Hepatocyte (in vitro differentiated cells): ENCODE measurements at regions not wholly inside any gene's neighbourhood (a gene's known extent, or its start where the extent isn't known, plus 50 kb on each side); places are given as distances from the start of the nearest gene placed in this dataset.

Experiments used
- DNase-seq: peaks from one replicate; pipeline ENCODE4 v3.0.0-alpha.2; 2016; ENCODE audit warnings: low spot score
- H2AFZ ChIP-seq: fragments of 200-600 bp; sonication (generic); 2 replicates; pipeline ENCODE4 v1.6.0; 2016; ENCODE audit warnings: antibody characterized with exemption, mild to moderate bottlenecking
- H3K27ac ChIP-seq: fragments of 200-600 bp; sonication (generic); 2 replicates; pipeline ENCODE4 v1.5.1; 2016; ENCODE audit warnings: mild to moderate bottlenecking
- H3K27me3 ChIP-seq: fragments of 200-600 bp; sonication (generic); 2 replicates; pipeline ENCODE4 v1.6.1; 2016
- H3K36me3 ChIP-seq: fragments of 200-600 bp; sonication (generic); replicated peaks from 2 replicates; pipeline ENCODE4 v1.5.1; 2016; ENCODE audit warnings: low read depth; ENCODE audit not compliant: insufficient read depth
- H3K4me1 ChIP-seq: fragments of 200-600 bp; sonication (generic); 2 replicates; pipeline ENCODE4 v1.5.1; 2016; ENCODE audit warnings: mild to moderate bottlenecking, moderate library complexity; ENCODE audit not compliant: insufficient read depth
- H3K4me2 ChIP-seq: fragments of 200-600 bp; sonication (generic); 2 replicates; pipeline ENCODE4 v1.6.0; 2016
- H3K4me3 ChIP-seq: fragments of 200-600 bp; sonication (generic); 2 replicates; pipeline ENCODE4 v1.5.1; 2016; ENCODE audit warnings: mild to moderate bottlenecking
- H3K79me2 ChIP-seq: fragments of 200-600 bp; sonication (generic); 2 replicates; pipeline ENCODE4 v1.6.0; 2017; ENCODE audit warnings: mild to moderate bottlenecking
- H3K9me2 ChIP-seq: fragments of 200-600 bp; sonication (generic); replicated peaks from 2 replicates; pipeline ENCODE4 v1.6.0; 2017; ENCODE audit warnings: mild to moderate bottlenecking; ENCODE audit not compliant: insufficient read depth
- H3K9me3 ChIP-seq: fragments of 200-600 bp; sonication (generic); 2 replicates; pipeline ENCODE4 v1.5.1; 2016; ENCODE audit warnings: low read depth, mild to moderate bottlenecking
- H4K20me1 ChIP-seq: fragments of 200-600 bp; sonication (generic); 2 replicates; pipeline ENCODE4 v1.6.0; 2016; ENCODE audit warnings: mild to moderate bottlenecking; ENCODE audit not compliant: insufficient read depth, poor library complexity, severe bottlenecking
- EZH2 ChIP-seq: fragments of 200-600 bp; sonication (generic); IDR thresholded peaks from 2 replicates; pipeline ENCODE4 v1.6.1; 2016; ENCODE audit warnings: antibody characterized with exemption, mild to moderate bottlenecking, borderline replicate concordance
- EZH2phosphoT487 ChIP-seq: fragments of 200-600 bp; sonication (generic); IDR thresholded peaks from one replicate; pipeline ENCODE4 v1.6.1; 2018; ENCODE audit warnings: antibody characterized with exemption, mild to moderate bottlenecking, low read depth, moderate library complexity; ENCODE audit not compliant: unreplicated experiment, severe bottlenecking
- WGBS: methylation state at CpG from one replicate; pipeline ENCODE4 v1.1.6; 2016; ENCODE audit warnings: low lambda C conversion rate; ENCODE audit errors: missing lambda C conversion rate; 5-methylcytosine and 5-hydroxymethylcytosine counted together
- TF ChIP-seq, protein P1 (sequence below): fragments of 200-600 bp; sonication (generic); IDR thresholded peaks from 2 replicates; pipeline ENCODE4 v1.5.1; 2016; ENCODE audit warnings: antibody characterized with exemption, mild to moderate bottlenecking; ENCODE audit not compliant: poor library complexity

GRCh38 chr17:34125921-34126320, 129.2 kb upstream of the CCL2 start:
- H3K9me3 ChIP-seq: no peaks in the 10 kb centered on the region
- TF ChIP-seq EZH2 (no peak), EZH2phosphoT487 (no peak)
- TF ChIP-seq, protein P1, sequence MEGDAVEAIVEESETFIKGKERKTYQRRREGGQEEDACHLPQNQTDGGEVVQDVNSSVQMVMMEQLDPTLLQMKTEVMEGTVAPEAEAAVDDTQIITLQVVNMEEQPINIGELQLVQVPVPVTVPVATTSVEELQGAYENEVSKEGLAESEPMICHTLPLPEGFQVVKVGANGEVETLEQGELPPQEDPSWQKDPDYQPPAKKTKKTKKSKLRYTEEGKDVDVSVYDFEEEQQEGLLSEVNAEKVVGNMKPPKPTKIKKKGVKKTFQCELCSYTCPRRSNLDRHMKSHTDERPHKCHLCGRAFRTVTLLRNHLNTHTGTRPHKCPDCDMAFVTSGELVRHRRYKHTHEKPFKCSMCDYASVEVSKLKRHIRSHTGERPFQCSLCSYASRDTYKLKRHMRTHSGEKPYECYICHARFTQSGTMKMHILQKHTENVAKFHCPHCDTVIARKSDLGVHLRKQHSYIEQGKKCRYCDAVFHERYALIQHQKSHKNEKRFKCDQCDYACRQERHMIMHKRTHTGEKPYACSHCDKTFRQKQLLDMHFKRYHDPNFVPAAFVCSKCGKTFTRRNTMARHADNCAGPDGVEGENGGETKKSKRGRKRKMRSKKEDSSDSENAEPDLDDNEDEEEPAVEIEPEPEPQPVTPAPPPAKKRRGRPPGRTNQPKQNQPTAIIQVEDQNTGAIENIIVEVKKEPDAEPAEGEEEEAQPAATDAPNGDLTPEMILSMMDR: no peak
- no peaks in the 10 kb centered on the region for H3K79me2 ChIP-seq
- H4K20me1 ChIP-seq: no peaks in the 10 kb centered on the region
- DNase-seq: no peak
- no peaks in the 10 kb centered on the region for H3K36me3 ChIP-seq
- WGBS: 90% methylated on average over 3 of the region's 3 CpGs
- H3K27me3 ChIP-seq: peaks cover 10% of the 10 kb centered on the region
- no peaks in the 10 kb centered on the region for H3K4me1 ChIP-seq
- H3K9me2 ChIP-seq: no peaks in the 10 kb centered on the region
- H2AFZ ChIP-seq: no peak overlapping the region
- H3K4me2 ChIP-seq: no peak overlapping the region
- no peak overlapping the region for H3K4me3 ChIP-seq
- no peak overlapping the region for H3K27ac ChIP-seq

DNA sequence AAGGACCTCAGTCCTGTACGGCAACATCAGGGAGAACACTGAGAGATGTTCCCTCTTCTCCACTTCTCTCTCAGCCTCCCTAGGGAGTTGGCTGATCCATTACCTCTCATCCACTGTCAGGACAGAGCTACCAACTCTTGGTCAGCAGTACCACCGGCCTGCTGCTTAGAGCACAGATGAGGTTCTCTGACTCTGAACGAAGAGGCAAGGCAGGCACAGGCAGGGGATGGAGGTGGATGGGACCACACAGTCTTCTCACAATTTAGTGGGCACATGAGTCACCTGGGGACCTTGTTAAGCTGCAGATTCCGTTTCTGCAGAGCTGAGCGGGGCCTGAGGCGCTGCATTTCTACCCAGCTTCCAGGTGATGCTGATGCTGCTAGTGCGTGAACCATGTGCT, 128.6 kb upstream of the CCL2 start:
- Histone ChIP-seq H3K4me2 (no peak overlapping the region), H3K36me3 (no peaks in the 10 kb centered on the region), H3K27me3 (peaks cover 10% of the 10 kb centered on the region), H3K9me2 (no peaks in the 10 kb centered on the region), H3K79me2 (no peaks in the 10 kb centered on the region), H3K27ac (no peak overlapping the region), H4K20me1 (no peaks in the 10 kb centered on the region), H3K4me3 (no peak overlapping the region), H3K4me1 (no peaks in the 10 kb centered on the region), H2AFZ (no peak overlapping the region), H3K9me3 (no peaks in the 10 kb centered on the region)
- TF ChIP-seq EZH2phosphoT487 (no peak), EZH2 (no peak)
- TF ChIP-seq, protein P1: no peak
- DNase-seq: no peak
- 86% methylated on average over 7 of the region's 7 CpGs for WGBS

- Histone ChIP-seq H3K27ac (no peak overlapping the region), H3K36me3 (no peaks in the 10 kb centered on the region), H3K4me1 (no peaks in the 10 kb centered on the region), H3K9me2 (no peaks in the 10 kb centered on the region), H4K20me1 (no peaks in the 10 kb centered on the region), H3K9me3 (no peaks in the 10 kb centered on the region), H3K79me2 (no peaks in the 10 kb centered on the region), H3K27me3 (peaks cover 10% of the 10 kb centered on the region), H2AFZ (no peak overlapping the region), H3K4me2 (no peak overlapping the region), H3K4me3 (no peak overlapping the region)
- TF ChIP-seq EZH2phosphoT487 (no peak), EZH2 (no peak)
- TF ChIP-seq, protein P1: no peak
- WGBS: 52% methylated on average over 3 of the region's 3 CpGs
- no peak for DNase-seq
Measured at GRCh38 chr17:34126965-34127364, 128.1 kb upstream of the CCL2 start.

DNA sequence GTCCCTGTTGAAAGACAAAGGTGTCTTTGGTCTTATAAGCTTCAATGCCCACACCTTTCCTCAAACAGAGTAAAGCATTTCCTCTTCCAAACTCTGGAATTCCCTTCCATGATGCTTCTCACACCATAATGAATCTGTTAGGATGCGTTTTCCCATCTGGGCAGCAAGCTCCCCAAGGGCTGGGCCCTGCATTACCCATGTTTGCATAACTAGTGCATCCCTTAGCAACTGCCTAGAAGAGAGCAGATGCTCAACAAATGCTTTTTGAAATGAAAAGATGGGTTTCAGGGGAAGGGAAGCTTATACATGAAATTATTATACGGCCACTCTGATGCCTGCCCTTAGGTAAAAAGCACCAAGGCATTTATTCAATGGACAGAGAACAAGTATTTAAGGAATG, 124.5 kb upstream of the CCL2 start:
- Histone ChIP-seq H3K79me2 (no peaks in the 10 kb centered on the region), H2AFZ (no peak overlapping the region), H3K9me3 (no peaks in the 10 kb centered on the region), H3K4me3 (no peak overlapping the region), H4K20me1 (no peaks in the 10 kb centered on the region), H3K4me2 (no peak overlapping the region), H3K4me1 (no peaks in the 10 kb centered on the region), H3K27ac (no peak overlapping the region), H3K27me3 (peaks cover 10% of the 10 kb centered on the region), H3K9me2 (no peaks in the 10 kb centered on the region), H3K36me3 (no peaks in the 10 kb centered on the region)
- no peak for TF ChIP-seq EZH2phosphoT487
- TF ChIP-seq, protein P1: no peak
- no peak for TF ChIP-seq EZH2
- no peak for DNase-seq
- 66% methylated on average over 2 of the region's 2 CpGs for WGBS
